ENCODE measurements at regions not wholly inside any gene's neighbourhood (a gene's known extent, or its start where the extent isn't known, plus 50 kb on each side); places are given as distances from the start of the nearest gene placed in this dataset.
A peak's percentile ranks its signal among the peaks of the same experiment; 100 is the strongest.
"Not testable (repeated sequence)": the region's sequence is repeated elsewhere in the genome, so short reads cannot be mapped to it uniquely, and the experiment has no call there.

- Histone ChIP-seq H3K27ac (no peak overlapping the region), H3K4me3 (no peak overlapping the region), H3K4me1 (no peaks in the 10 kb centered on the region), H3K36me3 (no peaks in the 10 kb centered on the region), H3K27me3 (no peaks in the 10 kb centered on the region), H3K9me3 (no peaks in the 10 kb centered on the region)
- ATAC-seq (ENCODE audit: low FRiP score in 2 of 2) (no peak), DNase-seq (no peak)
- 58 to 61% methylated on average over 6 of the region's 6 CpGs for WGBS, 2 donors
- no peak for TF ChIP-seq EP300 (IDR thresholded peaks at IDR 0.05)
- no peak for TF ChIP-seq CTCF (IDR thresholded peaks at IDR 0.05)
- no peak for TF ChIP-seq POLR2AphosphoS5 (IDR thresholded peaks at IDR 0.05)
- no peak for TF ChIP-seq POLR2A (IDR thresholded peaks at IDR 0.05)
These were observed 929.1 kb downstream of the STIM2 start for GRCh38 chr4:27789773-27790172.

- H3K36me3 ChIP-seq = no peaks in the 10 kb centered on the region
- no peaks in the 10 kb centered on the region for H3K27me3 ChIP-seq
- TF ChIP-seq EP300 (IDR thresholded peaks at IDR 0.05) (no peak), POLR2A (IDR thresholded peaks at IDR 0.05) (no peak), CTCF (IDR thresholded peaks at IDR 0.05) (no peak), POLR2AphosphoS5 (IDR thresholded peaks at IDR 0.05) (no peak)
- H3K4me3 ChIP-seq = no peak overlapping the region
- no peaks in the 10 kb centered on the region for H3K4me1 ChIP-seq
- H3K9me3 ChIP-seq = no peaks in the 10 kb centered on the region
- ATAC-seq (ENCODE audit: low FRiP score in 2 of 2) = no peak
- DNase-seq = no peak
- WGBS, 2 donors = 80 to 87% methylated on average over 5 of the region's 5 CpGs
- H3K27ac ChIP-seq = no peak overlapping the region
These were observed 930.3 kb downstream of the STIM2 start for GRCh38 chr4:27790911-27791310.

GRCh38 chr4:27791640-27792039 is 931.0 kb downstream of the STIM2 start:
- DNase-seq (no peak), ATAC-seq (ENCODE audit: low FRiP score in 2 of 2) (no peak)
- H3K4me1 ChIP-seq = no peaks in the 10 kb centered on the region
- H3K9me3 ChIP-seq = no peaks in the 10 kb centered on the region
- no peaks in the 10 kb centered on the region for H3K27me3 ChIP-seq
- WGBS, 2 donors = 62 to 65% methylated on average over 4 of the region's 4 CpGs
- H3K36me3 ChIP-seq = no peaks in the 10 kb centered on the region
- TF ChIP-seq EP300 (IDR thresholded peaks at IDR 0.05) (no peak), CTCF (IDR thresholded peaks at IDR 0.05) (no peak), POLR2A (IDR thresholded peaks at IDR 0.05) (no peak), POLR2AphosphoS5 (IDR thresholded peaks at IDR 0.05) (no peak)
- no peak overlapping the region for H3K27ac ChIP-seq
- no peak overlapping the region for H3K4me3 ChIP-seq

GRCh38 chr4:27807207-27807606 is 946.6 kb downstream of the STIM2 start:
- Histone ChIP-seq H3K4me3 (no peak overlapping the region), H3K9me3 (no peaks in the 10 kb centered on the region), H3K36me3 (no peaks in the 10 kb centered on the region), H3K27me3 (no peaks in the 10 kb centered on the region), H3K27ac (no peak overlapping the region), H3K4me1 (no peaks in the 10 kb centered on the region)
- no peak for DNase-seq
- no peak for ATAC-seq (ENCODE audit: low FRiP score in 2 of 2)
- WGBS, 2 donors = 71 to 77% methylated on average over 3 of the region's 3 CpGs
- TF ChIP-seq EP300 (IDR thresholded peaks at IDR 0.05) (no peak), POLR2A (IDR thresholded peaks at IDR 0.05) (no peak), POLR2AphosphoS5 (IDR thresholded peaks at IDR 0.05) (no peak), CTCF (IDR thresholded peaks at IDR 0.05) (no peak)

- no peak for ATAC-seq (ENCODE audit: low FRiP score in 2 of 2)
- 86 to 89% methylated on average over 3 of the region's 3 CpGs for WGBS, 2 donors
These were observed 951.3 kb downstream of the STIM2 start for GRCh38 chr4:27811948-27812347.

GRCh38 chr4:27813226-27813625 is 952.6 kb downstream of the STIM2 start:
- WGBS, 2 donors = 20 to 33% methylated on average over 6 of the region's 6 CpGs
- not testable (repeated sequence) for ATAC-seq (ENCODE audit: low FRiP score in 2 of 2); H3K27me3 ChIP-seq; H3K4me1 ChIP-seq; H3K9me3 ChIP-seq; DNase-seq; H3K27ac ChIP-seq; H3K4me3 ChIP-seq; H3K36me3 ChIP-seq

More at GRCh38 chr4:27811948-27812347, 951.3 kb downstream of the STIM2 start:
- DNase-seq = no peak
- no peak overlapping the region for H3K4me3 ChIP-seq
- H3K27ac ChIP-seq = no peak overlapping the region
- no peak for TF ChIP-seq POLR2A (IDR thresholded peaks at IDR 0.05)
- TF ChIP-seq POLR2AphosphoS5 (IDR thresholded peaks at IDR 0.05) = no peak
- no peak for TF ChIP-seq EP300 (IDR thresholded peaks at IDR 0.05)
- no peak for TF ChIP-seq CTCF (IDR thresholded peaks at IDR 0.05)
- no peaks in the 10 kb centered on the region for H3K4me1 ChIP-seq
- no peaks in the 10 kb centered on the region for H3K27me3 ChIP-seq
- H3K9me3 ChIP-seq = no peaks in the 10 kb centered on the region
- no peaks in the 10 kb centered on the region for H3K36me3 ChIP-seq

- not testable (repeated sequence) for H3K4me1 ChIP-seq; H3K27me3 ChIP-seq; ATAC-seq (ENCODE audit: low FRiP score in 2 of 2); H3K9me3 ChIP-seq; H3K4me3 ChIP-seq; H3K27ac ChIP-seq; H3K36me3 ChIP-seq
- WGBS, 2 donors = 84 to 88% methylated on average over 18 of the region's 18 CpGs
- DNase-seq = peak in 1 of 2 donors; percentile 32
These were observed 953.2 kb downstream of the STIM2 start for GRCh38 chr4:27813699-27814425.
